Left forelimb (tissue), 1 donor: ENCODE measurements at regions not wholly inside any gene's neighbourhood (a gene's known extent, or its start where the extent isn't known, plus 50 kb on each side); places are given as distances from the start of the nearest gene placed in this dataset.
"Not testable (repeated sequence)": the region's sequence is repeated elsewhere in the genome, so short reads cannot be mapped to it uniquely, and the experiment has no call there.

Experiments used
- DNase-seq: peaks from one replicate; pipeline ENCODE4 v3.0.0-alpha.2; 2018; ENCODE audit warnings: low spot score

DNA sequence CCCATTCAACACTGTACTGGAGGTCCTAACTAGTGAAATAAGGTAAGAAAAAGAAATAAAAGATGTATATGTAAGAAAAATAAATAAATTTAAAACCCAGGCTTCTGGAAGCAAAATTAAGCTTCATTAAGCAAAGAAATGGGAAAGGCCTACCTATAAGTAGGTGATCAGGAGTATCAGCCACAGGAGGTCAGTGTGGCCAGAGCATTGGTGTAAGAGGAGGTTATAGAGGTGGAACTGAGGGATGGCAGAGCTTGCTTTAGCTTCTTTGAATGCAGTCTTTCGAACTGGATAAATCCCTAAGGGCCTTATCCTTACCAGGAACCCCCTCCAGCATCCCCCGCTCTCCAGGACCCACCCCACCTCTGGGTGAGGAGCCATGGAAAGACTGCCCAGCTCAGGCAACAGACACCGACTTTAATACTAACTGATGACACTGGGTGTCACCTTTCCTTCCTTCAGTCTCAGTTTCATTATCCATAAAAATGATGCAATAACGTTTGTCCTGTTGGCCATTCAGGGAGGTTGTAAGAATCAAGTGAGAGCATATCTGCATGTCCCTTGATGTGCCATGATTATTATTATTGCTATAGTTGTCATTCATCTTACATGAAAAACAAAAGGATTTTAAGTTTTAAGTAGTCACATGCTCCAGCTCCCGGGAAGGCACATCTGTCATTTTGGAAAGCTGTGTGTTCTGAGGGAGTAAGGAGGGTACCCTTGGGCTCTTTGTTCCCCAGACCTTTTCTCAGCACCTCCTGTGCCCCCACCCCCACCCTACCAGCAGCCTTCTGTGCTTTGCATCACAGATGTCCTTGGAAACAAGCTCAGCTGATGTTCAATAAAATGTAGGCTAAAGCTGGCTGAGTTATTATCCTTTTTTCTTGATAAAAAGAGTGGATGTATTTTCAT lies 50.8 kb upstream of the CTNNA1 start:
- no peak for DNase-seq

DNA sequence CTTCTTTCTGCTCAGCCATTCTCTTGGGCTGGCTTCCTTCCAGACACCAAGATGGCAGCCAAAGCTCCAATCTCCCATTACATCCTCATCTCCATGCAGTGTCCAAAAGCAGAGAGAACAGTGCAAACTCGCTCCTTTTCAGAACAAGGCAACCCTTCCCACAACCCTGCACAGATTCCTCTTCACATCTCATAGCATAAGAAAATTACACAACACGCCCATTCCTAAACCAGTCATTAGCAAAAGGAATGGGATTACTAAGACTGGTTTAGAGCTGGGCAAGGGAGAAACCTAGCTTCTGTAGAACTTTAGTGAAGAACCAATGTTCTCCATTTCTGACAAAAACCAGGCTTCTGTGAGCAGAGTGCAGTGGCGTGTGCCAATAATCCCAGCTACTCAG lies 51.5 kb upstream of the CTNNA1 start:
- no peak for DNase-seq

DNA sequence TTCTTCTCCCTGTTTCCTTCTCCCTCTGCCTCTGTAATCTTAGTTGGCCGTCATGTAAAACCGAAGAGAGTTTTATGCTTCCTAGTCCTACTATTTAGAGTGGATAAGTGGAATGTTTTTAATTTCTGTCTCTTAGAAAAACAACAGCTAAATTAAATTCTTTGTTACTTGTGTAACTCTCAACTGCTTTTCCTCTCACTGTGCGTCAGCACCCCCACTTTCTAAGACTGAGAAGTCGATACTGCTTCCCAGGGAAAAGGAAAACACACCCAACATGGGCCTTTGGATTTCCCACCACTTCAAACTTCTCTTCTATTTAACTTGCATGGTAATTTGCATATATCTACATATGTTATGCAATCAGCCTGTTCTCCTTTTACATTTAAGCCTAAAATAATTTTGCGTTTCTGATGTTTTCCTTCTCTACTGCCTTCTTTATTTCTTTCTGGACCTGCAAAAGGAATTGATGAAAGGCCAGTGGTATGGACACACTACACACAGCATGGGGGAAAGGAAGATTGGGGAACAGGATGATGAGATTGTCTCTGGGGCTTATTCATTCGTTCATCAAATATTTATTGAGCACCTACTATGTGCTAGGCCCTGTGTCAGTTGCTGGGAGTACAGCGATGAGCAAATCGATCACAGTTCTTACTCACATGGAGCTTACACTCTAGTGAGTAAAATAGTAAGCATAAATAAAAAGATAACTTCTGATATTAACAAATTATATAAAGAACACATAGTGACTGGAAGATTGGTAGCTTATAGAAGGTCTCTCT lies 52.5 kb upstream of the CTNNA1 start:
- DNase-seq: no peak

DNA sequence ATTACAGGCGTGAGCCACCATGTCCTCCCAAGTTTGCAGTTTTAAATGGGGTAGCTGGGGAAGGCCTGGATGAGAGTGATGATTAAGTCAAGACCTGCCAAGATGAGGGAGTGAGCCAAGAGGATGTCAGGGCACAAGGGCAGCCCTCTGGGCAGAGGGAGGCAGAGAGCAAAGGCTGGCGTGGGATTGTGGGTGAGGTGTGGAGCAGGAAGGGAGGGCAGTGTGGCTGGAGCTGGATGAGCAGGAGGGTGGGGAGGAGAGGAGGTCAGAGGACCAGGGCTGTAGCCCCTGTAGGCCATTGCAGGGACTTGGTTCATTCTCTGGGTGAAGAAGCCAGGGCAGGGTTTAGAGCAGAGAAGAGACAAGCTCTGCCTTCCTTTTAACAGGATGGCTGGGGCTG lies 53.7 kb upstream of the CTNNA1 start:
- no peak for DNase-seq

DNA sequence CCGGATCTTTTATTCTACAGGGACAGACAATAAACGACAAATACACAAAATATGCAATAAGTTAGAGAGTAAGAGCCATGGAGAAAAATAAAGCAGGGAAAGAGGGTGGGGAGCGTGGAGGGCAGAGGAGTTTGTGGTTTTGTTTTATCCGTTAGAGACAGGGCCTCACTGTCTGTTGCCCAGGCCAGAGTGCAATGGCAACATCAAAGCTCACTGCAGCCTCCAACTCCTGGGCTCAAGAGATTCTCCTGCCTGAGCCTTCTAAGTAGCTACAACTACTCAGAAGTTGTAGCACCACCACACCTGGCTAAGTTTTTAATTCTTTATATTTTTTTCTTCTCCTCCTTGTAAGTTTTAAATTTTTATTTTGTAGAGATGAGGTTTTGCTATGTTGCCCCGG lies 54.5 kb upstream of the CTNNA1 start:
- DNase-seq: no peak

DNA sequence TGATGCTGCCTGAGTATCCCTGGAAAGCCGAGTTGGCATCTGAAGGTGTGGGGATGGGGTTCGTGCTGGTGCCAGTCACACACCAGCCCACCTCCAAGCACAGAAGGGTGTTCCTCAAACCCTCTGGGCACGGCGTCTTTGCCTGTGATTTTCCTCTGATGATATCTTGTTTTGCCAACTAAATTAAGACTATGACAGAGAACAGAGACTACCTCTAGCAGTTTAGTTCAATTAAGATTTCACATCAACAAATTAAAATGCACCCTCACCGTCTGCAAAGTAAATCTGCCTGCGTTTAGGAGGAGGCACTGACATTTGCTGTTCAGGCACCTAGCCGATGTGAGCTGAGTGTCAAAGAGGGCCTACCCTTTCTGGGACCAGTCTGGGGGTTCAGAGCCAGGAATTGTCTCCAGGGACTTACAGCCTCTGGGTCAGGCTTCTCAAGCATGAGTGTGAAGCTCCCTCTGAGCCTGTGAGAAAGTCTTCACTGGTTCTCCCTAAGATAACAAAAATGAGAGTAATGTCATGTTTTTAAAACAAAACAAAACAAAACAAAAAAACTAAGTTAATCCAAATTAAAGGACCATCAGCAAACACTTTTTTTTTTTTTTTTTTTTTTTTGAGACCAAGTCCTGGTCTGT lies 55.4 kb upstream of the CTNNA1 start:
- DNase-seq: no peak

DNA sequence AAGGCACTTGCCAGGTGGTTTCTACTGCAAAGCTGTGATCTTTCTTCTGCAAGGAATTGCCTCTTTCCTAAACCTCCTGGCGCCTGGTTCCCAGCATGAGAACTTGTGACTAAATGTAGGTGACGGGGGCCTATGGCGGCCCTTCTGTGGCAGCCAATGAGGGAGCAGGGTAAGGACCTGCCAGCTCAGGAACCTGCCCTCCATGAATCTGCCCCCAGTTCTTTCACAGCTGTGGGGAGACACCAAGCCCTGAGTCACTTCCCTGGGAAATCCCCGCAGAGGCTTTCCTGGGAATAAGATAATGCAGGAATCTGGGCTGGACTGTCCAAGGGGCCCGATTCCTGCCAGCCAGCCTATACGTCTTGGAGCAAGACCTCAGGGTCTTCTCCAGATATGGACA lies 56.7 kb upstream of the CTNNA1 start:
- DNase-seq: no peak

DNA sequence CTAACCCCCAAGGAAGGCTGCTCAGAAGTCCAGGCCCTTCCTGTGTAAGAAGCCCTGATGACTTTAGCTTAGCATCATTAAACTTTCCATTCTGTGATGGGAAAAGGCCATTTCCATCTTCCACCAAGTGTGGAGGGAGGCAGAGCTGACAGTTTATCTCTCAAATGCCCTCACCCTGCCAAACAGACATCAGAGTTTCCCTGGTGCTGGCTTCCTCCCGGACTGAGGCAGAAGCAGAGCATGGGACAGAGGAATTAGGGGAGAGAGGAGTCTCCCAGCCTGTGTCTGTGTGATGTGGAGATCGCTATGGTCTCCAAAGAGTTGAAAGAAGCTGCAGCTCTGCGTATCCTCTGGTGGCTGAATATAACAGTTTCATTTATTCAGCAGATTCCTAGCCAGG lies 57.4 kb upstream of the CTNNA1 start:
- no peak for DNase-seq

DNA sequence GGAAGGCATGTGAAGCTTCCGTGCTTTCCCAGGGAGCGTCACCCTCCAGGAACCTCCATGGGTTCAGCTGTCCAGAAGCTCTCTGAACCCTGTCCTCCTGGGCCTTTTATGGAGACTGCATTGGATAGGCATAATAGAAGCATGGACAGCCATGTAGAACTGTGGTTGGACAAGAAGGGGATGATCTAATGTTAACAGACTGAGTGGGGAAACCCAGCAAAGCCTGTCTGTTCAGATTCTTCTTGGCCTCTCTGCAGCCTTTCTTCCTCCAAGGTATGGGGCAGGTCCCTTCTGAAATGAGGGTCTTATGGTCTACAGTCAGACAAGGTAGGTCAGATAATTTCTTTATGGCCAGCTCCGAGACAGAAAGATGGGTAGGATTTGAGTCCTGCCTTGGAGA lies 59.1 kb upstream of the CTNNA1 start:
- no peak for DNase-seq

DNA sequence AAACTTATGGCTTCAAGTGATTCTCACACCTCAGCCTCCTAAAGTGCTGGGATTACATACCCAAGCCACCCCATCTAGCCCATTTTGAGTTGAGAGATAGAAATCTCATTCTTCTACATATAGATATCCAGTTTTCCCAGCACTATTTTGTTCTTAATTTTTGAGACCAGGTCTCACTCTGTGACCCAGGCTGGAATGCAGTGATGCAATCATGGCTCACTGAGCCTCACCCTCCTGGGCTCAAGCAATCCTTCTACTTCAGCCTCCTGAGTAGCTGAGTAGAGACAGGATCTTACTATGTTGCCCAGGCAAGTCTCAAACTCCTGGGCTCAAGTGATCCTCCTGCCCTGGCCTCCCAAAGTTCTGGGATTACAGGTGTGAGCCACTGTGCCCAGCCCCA lies 60.9 kb upstream of the CTNNA1 start:
- no peak for DNase-seq

DNA sequence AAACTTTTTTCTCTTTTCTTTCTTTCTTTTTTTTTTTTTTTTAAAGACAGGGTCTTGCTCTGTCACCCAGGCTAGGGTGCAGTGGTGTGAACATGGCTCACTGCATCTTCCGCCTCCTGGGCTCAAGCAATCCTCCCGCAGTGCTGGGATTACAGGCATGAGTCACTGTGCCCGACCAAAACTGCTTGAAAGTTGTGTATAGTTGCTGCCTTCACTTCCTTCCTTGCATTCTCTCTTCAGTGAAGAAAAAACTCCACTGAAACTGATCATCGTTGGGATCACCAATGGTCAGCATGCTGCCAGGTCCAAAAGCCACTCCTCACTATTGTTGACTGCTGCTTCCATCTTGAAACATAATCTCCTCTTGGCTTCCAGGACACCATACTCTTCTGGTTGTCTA lies 66.6 kb upstream of the CTNNA1 start:
- no peak for DNase-seq

DNA sequence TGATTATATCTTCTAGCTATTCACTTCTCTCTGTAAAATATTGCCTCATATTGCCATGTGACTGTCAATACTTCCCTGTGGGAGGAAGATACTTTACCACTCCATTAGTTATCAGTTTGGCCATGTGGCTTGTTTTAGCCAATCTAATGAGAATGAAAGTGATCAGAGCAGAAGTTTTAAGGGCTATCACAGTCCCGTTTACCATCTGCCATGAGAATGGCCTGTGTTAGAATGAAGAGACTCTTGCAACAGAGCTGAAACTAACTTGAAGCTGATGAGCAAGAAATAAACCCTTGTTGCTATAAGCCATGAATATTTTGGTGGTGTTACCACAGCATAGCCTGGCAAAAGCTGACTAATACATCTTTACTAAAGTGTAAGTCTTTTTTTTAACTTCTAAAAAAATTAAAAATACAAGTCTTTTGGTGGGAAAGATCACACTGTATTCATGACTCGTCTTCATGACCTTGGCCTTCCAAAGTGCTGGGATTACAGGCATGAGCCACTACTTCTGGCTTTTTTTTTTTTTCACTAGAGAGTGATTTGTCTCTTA lies 68.0 kb upstream of the CTNNA1 start:
- DNase-seq: no peak

DNA sequence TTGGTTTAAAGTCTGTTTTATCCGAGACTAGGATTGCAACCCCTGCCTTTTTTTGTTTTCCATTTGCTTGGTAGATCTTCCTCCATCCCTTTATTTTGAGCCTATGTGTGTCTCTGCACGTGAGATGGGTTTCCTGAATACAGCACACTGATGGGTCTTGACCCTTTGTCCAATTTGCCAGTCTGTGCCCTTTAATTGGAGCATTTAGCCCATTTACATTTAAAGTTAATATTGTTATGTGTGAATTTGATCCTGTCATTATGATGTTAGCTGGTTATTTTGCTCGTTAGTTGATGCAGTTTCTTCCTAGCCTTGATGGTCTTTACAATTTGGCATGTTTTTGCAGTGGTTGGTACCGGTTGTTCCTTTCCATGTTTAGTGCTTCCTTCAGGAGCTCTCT lies 70.8 kb upstream of the CTNNA1 start:
- not testable (repeated sequence) for DNase-seq

DNA sequence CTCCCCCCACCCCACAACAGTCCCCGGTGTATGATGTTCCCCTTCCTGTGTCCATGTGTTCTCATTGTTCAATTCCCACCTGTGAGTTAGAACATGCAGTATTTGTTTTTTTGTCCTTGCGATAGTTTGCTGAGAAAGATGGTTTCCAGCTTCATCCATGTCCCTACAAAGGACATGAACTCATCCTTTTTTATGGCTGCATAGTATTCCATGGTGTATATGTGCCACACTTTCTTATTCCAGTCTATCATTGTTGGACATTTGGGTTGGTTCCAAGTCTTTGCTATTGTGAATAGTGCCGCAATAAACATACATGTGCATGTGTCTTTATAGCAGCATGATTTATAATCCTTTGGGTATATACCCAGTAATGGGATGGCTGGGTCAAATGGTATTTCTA lies 74.4 kb upstream of the CTNNA1 start:
- DNase-seq: not testable (repeated sequence)

DNA sequence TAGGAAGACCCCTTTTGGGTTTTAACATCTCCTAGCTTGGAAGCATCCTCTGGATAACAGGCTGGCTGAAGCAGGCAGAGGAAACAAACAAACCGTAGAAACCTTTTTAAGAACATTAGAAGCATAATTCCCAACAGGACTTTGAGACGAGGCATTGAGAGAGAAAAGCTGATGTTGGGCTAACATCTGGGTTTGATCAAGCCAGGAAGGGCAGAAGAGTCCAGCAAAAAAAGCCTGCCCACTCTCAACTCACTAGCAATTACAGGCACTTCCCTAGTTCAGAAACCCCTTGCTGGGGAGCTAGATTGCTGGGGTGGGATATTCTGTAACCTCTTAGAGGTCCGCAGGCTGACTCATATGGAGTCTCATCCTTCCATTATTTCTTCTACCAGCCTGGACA lies 75.4 kb upstream of the CTNNA1 start:
- DNase-seq: no peak

DNA sequence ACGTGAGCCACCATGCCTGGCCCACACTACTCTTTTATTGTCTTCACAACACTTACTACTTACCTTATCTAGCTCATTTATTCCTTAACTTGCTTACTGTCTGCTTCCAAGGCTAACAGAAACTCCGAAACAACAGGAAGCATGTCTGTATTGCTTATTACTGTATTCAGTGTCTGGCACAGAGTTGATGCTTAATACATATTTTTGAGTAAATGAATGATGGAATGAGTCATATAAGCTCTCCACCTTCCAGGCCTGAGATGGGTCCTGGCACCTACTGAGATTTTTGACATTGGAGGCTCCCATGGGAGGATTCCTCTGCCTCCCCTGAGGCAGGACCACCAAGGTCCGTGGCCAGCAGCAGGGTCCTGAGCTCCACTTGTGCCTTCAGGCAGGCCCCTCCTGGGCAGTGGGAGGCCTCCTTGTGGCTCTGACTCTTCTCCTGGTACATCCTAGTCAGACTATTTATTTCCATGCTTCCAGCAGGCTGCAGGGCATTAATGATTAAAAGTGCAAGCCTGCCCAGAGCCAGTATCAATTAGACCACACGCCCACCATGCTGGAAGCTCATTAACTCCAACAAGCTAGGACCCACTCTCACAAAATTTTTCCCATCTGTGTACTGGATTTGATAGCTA lies 76.5 kb upstream of the CTNNA1 start:
- no peak for DNase-seq

DNA sequence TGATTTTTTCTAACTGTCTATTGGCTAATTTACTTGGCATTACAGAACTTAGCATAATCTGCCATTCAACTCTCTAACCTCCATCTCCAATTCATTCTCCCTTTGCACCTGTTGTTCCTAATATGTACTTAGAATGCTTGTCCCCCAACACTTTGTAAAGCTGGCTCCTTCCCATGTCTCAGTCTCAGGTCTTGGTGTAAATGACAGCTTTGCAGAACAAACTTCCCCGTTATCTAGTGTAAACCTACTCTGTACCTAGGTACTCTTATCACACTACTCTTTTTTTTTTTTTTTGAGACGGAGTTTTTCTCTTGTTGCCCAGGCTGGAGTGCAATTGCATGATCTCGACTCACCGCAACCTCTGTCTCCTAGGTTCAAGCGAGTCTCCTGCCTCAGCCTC lies 77.2 kb upstream of the CTNNA1 start:
- DNase-seq: no peak

DNA sequence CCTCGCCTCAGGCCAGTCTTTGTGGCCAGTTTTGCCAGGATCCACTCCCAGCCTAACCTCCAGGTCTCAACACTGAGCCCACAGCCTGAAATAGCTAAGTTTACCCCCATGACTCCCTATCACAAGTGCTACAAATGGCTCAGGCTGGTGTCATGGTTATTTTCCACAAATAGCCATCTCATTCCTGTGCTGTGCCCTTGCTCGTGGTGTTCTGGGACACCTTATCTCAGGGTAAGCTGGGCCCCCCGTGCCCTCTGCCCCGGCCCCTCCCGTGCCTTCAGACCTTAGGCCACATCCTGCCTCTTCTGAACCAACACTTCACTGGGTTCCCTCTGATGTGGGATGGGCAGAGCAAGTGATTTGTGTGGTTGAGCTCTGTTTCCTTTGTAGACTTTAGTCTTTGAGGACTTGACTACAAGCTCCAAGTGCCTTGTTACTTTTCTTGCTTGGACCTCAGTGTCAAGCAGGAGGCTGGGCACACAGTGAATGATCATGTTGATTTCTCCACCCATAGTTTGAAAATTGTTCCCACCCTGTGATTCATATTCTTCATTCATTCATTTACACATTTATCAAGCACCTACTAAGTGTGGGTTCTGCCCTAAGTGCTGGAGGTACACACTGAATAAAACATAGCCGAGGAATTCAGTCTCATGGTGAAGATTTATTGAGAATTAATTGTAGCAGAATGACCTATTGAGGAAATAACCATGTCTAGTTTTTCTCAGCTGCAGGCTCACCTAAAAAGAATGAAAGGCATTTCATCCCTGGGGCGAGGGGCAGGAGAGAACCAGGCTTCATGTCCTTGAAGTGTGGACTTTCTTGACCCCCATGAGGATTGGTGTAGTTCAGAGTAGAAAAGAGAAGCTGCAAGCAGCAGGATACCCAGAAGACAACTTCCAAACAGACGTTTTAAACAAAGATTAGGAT lies 84.5 kb upstream of the CTNNA1 start:
- no peak for DNase-seq

DNA sequence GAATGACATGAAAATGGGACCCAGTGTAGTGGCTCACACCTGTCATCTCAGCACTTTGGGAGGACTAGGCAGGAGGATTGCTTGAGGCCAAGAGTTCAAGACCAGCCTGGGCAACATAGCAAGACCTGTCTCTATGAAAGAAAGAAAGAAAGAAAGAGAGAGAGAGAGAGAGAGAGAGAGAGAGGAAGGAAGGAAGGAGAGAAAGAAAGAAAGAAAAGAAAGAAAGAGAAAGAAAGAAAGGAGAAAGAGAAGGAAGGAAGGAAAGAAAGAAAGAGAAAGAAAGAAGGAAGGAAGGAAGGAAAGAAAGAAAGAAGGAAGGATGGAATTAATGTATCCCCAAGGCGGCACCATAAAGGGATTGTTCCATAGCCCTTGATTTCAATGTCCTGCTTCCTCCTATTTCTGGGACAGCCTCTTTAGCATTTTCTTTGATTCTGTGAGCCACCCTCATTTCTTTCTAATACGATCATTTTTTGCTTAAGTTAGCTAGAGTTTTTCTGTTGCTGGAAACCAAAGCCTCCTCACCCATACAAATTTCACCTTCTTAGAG lies 85.4 kb upstream of the CTNNA1 start:
- not testable (repeated sequence) for DNase-seq

DNA sequence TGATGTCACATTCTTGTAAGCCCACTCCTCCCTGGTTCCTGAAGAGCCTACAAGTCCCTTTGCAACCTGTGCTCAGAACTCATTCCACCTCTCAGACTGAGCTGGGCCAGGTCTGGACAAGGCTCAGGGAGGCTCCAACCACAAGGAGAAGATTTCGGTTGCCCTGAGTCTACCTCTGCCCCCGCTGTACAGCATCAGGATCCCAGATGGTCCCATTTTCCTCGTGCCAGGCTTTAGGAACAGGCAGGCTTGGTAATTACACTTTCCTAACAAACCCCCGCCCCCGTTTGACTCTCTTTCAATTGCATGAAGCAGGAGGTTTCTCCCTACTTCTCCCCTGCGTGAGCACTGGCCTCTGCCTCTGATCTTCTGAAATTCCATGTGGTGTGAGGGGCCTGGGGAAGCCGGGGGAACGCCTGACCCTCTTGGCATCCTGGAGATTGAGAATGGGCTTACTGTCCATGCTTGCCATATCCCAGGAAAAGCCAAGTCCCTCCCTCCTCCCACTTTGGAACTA lies 86.9 kb upstream of the CTNNA1 start:
- DNase-seq: no peak
